Tibial nerve (tissue), 3 donors: ENCODE measurements at regions not wholly inside any gene's neighbourhood (a gene's known extent, or its start where the extent isn't known, plus 50 kb on each side); places are given as distances from the start of the nearest gene placed in this dataset.

Source experiments
- POLR2A ChIP-seq, 2 donors: fragments of 450-650 bp; IDR thresholded peaks; one replicate each; pipeline ENCODE4 v1.6.1; 2017; ENCODE audit warnings: antibody characterized with exemption in 2 of 2, mild to moderate bottlenecking in 2 of 2, moderate library complexity in 2 of 2
- TF ChIP-seq, protein P1 (sequence below), 5 experiments: fragments of 200-600 bp in 3 of 5; fragments of 450-650 bp in 2 of 5; sonication (generic) in 3 of 5; IDR thresholded peaks; one replicate each; pipeline ENCODE4 v1.5.1; 2016 to 2019; ENCODE audit warnings: antibody characterized with exemption in 5 of 5, mild to moderate bottlenecking in 3 of 5, moderate library complexity in 2 of 5

DNA sequence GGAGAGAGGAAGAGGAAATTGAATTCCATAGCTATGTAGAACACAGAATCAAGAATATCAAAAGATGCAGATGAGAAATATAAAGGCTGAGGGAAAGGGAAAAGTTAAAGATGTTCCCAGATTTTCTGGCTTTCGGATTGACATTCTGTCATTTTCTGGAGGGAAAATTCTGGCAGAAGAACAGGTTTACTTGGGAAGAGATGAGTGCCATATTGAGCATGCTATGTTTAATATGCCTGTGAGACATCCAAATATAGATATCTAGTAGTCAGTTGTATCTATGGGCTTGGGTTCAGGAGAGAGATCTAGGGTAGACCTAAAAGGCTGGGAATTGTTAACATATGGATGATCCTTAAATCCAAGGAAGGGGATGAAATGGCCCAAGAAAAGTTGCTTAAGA is 181.9 kb upstream of the ARG1 start:
- TF ChIP-seq, protein P1, sequence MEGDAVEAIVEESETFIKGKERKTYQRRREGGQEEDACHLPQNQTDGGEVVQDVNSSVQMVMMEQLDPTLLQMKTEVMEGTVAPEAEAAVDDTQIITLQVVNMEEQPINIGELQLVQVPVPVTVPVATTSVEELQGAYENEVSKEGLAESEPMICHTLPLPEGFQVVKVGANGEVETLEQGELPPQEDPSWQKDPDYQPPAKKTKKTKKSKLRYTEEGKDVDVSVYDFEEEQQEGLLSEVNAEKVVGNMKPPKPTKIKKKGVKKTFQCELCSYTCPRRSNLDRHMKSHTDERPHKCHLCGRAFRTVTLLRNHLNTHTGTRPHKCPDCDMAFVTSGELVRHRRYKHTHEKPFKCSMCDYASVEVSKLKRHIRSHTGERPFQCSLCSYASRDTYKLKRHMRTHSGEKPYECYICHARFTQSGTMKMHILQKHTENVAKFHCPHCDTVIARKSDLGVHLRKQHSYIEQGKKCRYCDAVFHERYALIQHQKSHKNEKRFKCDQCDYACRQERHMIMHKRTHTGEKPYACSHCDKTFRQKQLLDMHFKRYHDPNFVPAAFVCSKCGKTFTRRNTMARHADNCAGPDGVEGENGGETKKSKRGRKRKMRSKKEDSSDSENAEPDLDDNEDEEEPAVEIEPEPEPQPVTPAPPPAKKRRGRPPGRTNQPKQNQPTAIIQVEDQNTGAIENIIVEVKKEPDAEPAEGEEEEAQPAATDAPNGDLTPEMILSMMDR (IDR thresholded peaks at IDR 0.05) = no peak
- TF ChIP-seq POLR2A (IDR thresholded peaks at IDR 0.05) = no peak
